ENCODE measurements at regions not wholly inside any gene's neighbourhood (a gene's known extent, or its start where the extent isn't known, plus 50 kb on each side); places are given as distances from the start of the nearest gene placed in this dataset.

DNA sequence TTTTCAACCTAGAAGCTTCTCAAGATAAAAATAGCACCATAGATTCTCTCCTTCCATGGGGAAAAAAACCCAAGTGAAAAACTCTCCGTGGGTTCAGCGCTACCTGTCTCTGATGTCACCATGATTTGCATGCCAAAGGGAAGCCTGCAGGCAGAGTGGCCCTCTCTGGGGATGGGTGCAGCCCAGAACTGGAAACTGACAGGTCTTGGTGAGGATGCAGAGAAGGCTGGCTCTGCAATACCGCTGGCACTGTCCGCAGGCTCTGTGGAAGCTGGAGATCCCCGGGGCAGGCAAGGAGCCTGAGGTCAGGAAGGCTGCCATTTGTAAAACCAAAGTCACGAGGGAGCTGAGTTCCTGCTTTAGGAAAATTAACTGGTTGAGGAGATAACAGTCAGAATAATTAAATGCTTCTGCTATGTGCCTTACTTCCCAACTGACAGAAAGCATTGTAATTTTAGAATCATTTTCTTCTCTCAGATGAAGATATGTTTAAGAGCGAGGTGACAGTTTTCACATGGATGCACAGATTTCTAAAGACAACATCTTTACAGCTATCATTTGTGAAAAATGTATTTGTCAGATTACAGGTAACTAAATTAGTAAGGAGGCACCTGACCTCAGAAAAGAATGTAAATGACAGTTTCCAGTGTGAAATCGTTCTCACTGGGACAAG lies 731.5 kb upstream of the FZD8 start:
- ChIA-PET CTCF (no interaction called here), POLR2A (ENCODE audit: low non-redundant PET) (no interaction called here)
- TF ChIP-seq CTCF (conservative IDR thresholded peaks at IDR 0.05; ENCODE audit: low read depth), result no peak
- no peak for DNase-seq (ENCODE audit: low spot score)
- no peak overlapping the region for H3K27ac ChIP-seq

GRCh38 chr10:36367362-36367761 lies 725.3 kb upstream of the FZD8 start:
- TF ChIP-seq CTCF (conservative IDR thresholded peaks at IDR 0.05; ENCODE audit: low read depth), result no peak
- DNase-seq (ENCODE audit: low spot score), result no peak
- ChIA-PET CTCF (interaction anchor here (0.6 kb wide), 2 partner anchors 42 to 223 kb away, joined by 3 to 4 read pairs; no protein-coding TSS in a partner anchor), POLR2A (ENCODE audit: low non-redundant PET) (no interaction called here)
- no peak overlapping the region for H3K27ac ChIP-seq

GRCh38 chr10:36366843-36367242 lies 724.7 kb upstream of the FZD8 start:
- CTCF ChIA-PET, result interaction anchor here (0.6 to 0.7 kb wide), 2 partner anchors 48 to 493 kb away, joined by 3 read pairs; no protein-coding TSS in a partner anchor

DNA sequence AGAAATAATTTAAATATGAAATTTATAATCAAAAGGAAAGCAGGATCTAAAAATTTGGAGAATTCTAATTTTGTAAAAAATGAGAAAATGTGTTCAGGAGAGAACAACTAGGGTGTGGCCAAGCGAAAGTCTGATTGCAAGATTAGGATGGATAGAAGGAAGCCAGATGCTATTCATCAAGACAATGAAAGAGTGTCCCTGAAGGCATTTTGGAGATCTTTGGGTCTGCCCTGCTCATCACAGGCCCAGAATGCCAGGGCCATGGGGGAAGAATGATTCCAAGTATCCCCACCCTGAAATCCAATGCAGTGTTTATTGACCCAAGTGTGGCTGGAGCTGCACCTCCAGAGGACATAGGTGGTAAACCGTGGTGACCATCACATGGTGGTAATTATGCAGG lies 724.0 kb upstream of the FZD8 start:
- H3K27ac ChIP-seq, result no peak overlapping the region
- ChIA-PET POLR2A (ENCODE audit: low non-redundant PET) (interaction anchor here (0.5 kb wide), 1 partner anchor 15 kb away, joined by 4 read pairs; no protein-coding TSS in a partner anchor), CTCF (interaction anchor here (0.6 to 0.7 kb wide), 2 partner anchors 48 to 492 kb away, joined by 3 read pairs; no protein-coding TSS in a partner anchor)
- no peak for DNase-seq (ENCODE audit: low spot score)
- no peak for TF ChIP-seq CTCF (conservative IDR thresholded peaks at IDR 0.05; ENCODE audit: low read depth)

More at GRCh38 chr10:36366843-36367242, 724.7 kb upstream of the FZD8 start:
- H3K27ac ChIP-seq, result no peak overlapping the region
- POLR2A ChIA-PET (ENCODE audit: low non-redundant PET), result no interaction called here
- no peak for DNase-seq (ENCODE audit: low spot score)
- TF ChIP-seq CTCF (conservative IDR thresholded peaks at IDR 0.05; ENCODE audit: low read depth), result no peak

- POLR2A ChIA-PET (ENCODE audit: low non-redundant PET), result no interaction called here
- TF ChIP-seq CTCF (conservative IDR thresholded peaks at IDR 0.05; ENCODE audit: low read depth), result no peak
- no peak overlapping the region for H3K27ac ChIP-seq
- no peak for DNase-seq (ENCODE audit: low spot score)
- CTCF ChIA-PET, result interaction anchor here (0.6 to 0.7 kb wide), 4 partner anchors 11 to 278 kb away, joined by 3 to 6 read pairs (median 4); no protein-coding TSS in a partner anchor
Measured at GRCh38 chr10:36362257-36362656, 720.2 kb upstream of the FZD8 start.

- no peak for DNase-seq (ENCODE audit: low spot score)
- H3K27ac ChIP-seq, result no peak overlapping the region
- ChIA-PET POLR2A (ENCODE audit: low non-redundant PET) (no interaction called here), CTCF (no interaction called here)
- TF ChIP-seq CTCF (conservative IDR thresholded peaks at IDR 0.05; ENCODE audit: low read depth), result no peak
Measured at GRCh38 chr10:36358736-36359135, 716.6 kb upstream of the FZD8 start.

All from RWPE1 (cell line).